ENCODE measurements at regions not wholly inside any gene's neighbourhood (a gene's known extent, or its start where the extent isn't known, plus 50 kb on each side); places are given as distances from the start of the nearest gene placed in this dataset.

DNA sequence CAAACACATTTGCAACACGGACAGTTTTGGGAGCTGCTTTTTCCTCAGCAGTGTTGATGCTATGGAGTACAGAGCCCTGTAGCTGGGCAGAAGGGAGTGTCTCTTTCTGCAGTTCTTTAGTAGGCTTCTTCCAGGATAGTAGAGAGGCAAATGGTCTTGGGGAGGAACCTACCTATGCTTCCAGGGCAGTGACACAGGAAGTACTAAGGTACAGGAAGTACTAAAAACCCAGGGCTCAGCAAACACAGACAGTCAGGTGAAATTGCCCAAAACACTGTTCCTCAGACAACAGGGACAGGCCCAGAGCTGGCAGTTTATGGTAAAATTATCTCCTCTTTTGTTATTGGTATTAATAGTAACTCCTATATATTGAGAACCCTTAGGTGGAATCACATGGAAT, 217.6 kb downstream of the TTC8 start:
- Mint-ChIP-seq H3K27ac (no peak overlapping the region), H3K4me1 (peaks cover 16% of the 10 kb centered on the region), H3K9me3 (peaks cover 0 to 9% (median 5%) of the 10 kb centered on the region in 7 donors), H3K4me3 (no peak overlapping the region), H3K36me3 (no peaks in the 10 kb centered on the region), H3K27me3 (ENCODE audit: low read depth in 3 of 3) (peaks cover 16 to 19% (median 17%) of the 10 kb centered on the region in 3 donors)
- Histone ChIP-seq H3K79me2 (ENCODE audit: insufficient read depth, low read length) (no peaks in the 10 kb centered on the region), H4K20me1 (ENCODE audit: insufficient read depth, low read length) (no peaks in the 10 kb centered on the region), H3K4me3 (replicated peaks in 1 of 3; ENCODE audit: low read depth in 2 of 3, low read length in 3 of 3) (no peak overlapping the region), H3K4me1 (ENCODE audit: control insufficient read depth in 1 of 2, insufficient read depth in 2 of 2, low read length in 2 of 2) (peaks cover 15 to 17% of the 10 kb centered on the region in 2 donors), H3K27ac (ENCODE audit: low read depth in 1 of 2, low read length in 2 of 2) (no peak overlapping the region), H3K36me3 (replicated peaks in 1 of 2; ENCODE audit: control insufficient read depth in 1 of 2, insufficient read depth in 2 of 2, low read length in 2 of 2) (no peaks in the 10 kb centered on the region), H3K9ac (ENCODE audit: insufficient read depth, low read length, poor library complexity, severe bottlenecking) (no peak overlapping the region), H3K9me3 (replicated peaks in 1 of 2; ENCODE audit: control insufficient read depth in 1 of 2, insufficient read depth in 1 of 2, low read length in 2 of 2) (no peaks in the 10 kb centered on the region), H3K4me2 (replicated peaks; ENCODE audit: extremely low read depth, low read length, poor library complexity, severe bottlenecking) (no peak overlapping the region), H2AFZ (ENCODE audit: insufficient read depth, low read depth, low read length, poor library complexity, severe bottlenecking) (no peak overlapping the region), H3K27me3 (ENCODE audit: control insufficient read depth in 2 of 2, insufficient read depth in 2 of 2, low read length in 2 of 2) (peaks cover 0 to 3% of the 10 kb centered on the region in 2 donors)
- DNase-seq, result no peak
- intact Hi-C loops (cut with micrococcal nuclease), result no loop called here
- TF ChIP-seq, protein P1, sequence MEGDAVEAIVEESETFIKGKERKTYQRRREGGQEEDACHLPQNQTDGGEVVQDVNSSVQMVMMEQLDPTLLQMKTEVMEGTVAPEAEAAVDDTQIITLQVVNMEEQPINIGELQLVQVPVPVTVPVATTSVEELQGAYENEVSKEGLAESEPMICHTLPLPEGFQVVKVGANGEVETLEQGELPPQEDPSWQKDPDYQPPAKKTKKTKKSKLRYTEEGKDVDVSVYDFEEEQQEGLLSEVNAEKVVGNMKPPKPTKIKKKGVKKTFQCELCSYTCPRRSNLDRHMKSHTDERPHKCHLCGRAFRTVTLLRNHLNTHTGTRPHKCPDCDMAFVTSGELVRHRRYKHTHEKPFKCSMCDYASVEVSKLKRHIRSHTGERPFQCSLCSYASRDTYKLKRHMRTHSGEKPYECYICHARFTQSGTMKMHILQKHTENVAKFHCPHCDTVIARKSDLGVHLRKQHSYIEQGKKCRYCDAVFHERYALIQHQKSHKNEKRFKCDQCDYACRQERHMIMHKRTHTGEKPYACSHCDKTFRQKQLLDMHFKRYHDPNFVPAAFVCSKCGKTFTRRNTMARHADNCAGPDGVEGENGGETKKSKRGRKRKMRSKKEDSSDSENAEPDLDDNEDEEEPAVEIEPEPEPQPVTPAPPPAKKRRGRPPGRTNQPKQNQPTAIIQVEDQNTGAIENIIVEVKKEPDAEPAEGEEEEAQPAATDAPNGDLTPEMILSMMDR (IDR thresholded peaks at IDR 0.05), result no peak
- WGBS (ENCODE audit: insufficient coverage), result 83% methylated on average over 1 of the region's 1 CpG

DNA sequence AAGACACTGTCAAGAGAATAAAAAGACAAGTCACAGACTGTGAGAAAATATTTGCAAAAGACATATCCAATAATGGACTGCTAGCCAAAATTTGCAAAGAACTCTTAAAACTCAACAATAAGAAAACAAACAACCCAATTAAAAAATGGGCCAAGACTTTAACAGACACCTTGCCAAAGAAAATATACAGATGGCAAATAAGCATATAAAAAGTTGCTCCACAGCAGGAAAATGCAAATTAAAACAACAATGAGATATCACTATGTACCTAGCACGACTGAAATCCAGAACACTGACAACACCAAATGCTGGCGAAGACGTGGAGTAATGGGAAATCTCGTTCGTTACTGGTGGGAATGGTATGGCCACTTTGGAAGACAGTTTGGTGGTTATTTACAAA, 228.9 kb downstream of the TTC8 start:
- no peak overlapping the region for H3K4me3 Mint-ChIP-seq
- Histone ChIP-seq H3K27me3 (ENCODE audit: control insufficient read depth in 2 of 2, insufficient read depth in 2 of 2, low read length in 2 of 2) (no peaks in the 10 kb centered on the region), H3K4me2 (replicated peaks; ENCODE audit: extremely low read depth, low read length, poor library complexity, severe bottlenecking) (no peak overlapping the region), H3K9ac (ENCODE audit: insufficient read depth, low read length, poor library complexity, severe bottlenecking) (no peak overlapping the region), H4K20me1 (ENCODE audit: insufficient read depth, low read length) (no peaks in the 10 kb centered on the region), H3K36me3 (replicated peaks in 1 of 2; ENCODE audit: control insufficient read depth in 1 of 2, insufficient read depth in 2 of 2, low read length in 2 of 2) (no peaks in the 10 kb centered on the region), H3K27ac (ENCODE audit: low read depth in 1 of 2, low read length in 2 of 2) (no peak overlapping the region), H3K79me2 (ENCODE audit: insufficient read depth, low read length) (no peaks in the 10 kb centered on the region), H2AFZ (ENCODE audit: insufficient read depth, low read depth, low read length, poor library complexity, severe bottlenecking) (no peak overlapping the region), H3K4me3 (replicated peaks in 1 of 3; ENCODE audit: low read depth in 2 of 3, low read length in 3 of 3) (no peak overlapping the region), H3K9me3 (replicated peaks in 1 of 2; ENCODE audit: control insufficient read depth in 1 of 2, insufficient read depth in 1 of 2, low read length in 2 of 2) (peaks cover 0 to 5% of the 10 kb centered on the region in 2 donors), H3K4me1 (ENCODE audit: control insufficient read depth in 1 of 2, insufficient read depth in 2 of 2, low read length in 2 of 2) (peaks cover 0 to 4% of the 10 kb centered on the region in 2 donors)
- H3K4me1 Mint-ChIP-seq, result peaks cover 2% of the 10 kb centered on the region
- TF ChIP-seq, protein P1 (IDR thresholded peaks at IDR 0.05), result no peak
- DNase-seq, result no peak
- WGBS (ENCODE audit: insufficient coverage), result no CpG with 5 or more reads among the region's 5 CpGs
- intact Hi-C loops (cut with micrococcal nuclease), result no loop called here
- H3K27me3 Mint-ChIP-seq (ENCODE audit: low read depth in 3 of 3), result peaks cover 0 to 3% (median 2%) of the 10 kb centered on the region in 3 donors
- H3K9me3 Mint-ChIP-seq, result peaks cover 2 to 15% (median 13%) of the 10 kb centered on the region in 7 donors
- no peak overlapping the region for H3K27ac Mint-ChIP-seq
- no peaks in the 10 kb centered on the region for H3K36me3 Mint-ChIP-seq
